ENCODE measurements at regions not wholly inside any gene's neighbourhood (a gene's known extent, or its start where the extent isn't known, plus 50 kb on each side); places are given as distances from the start of the nearest gene placed in this dataset.
"Not testable (repeated sequence)": the region's sequence is repeated elsewhere in the genome, so short reads cannot be mapped to it uniquely, and the experiment has no call there.

- DNase-seq (ENCODE audit: low spot score) = no peak
Measured at GRCh38 chr18:10119991-10120390, 206.2 kb downstream of the VAPA start.

- DNase-seq (ENCODE audit: low spot score) = no peak
Measured at GRCh38 chr18:10120622-10121021, 206.8 kb downstream of the VAPA start.

- DNase-seq (ENCODE audit: low spot score) = no peak
Measured at GRCh38 chr18:10121028-10121427, 207.2 kb downstream of the VAPA start.

- no peak for DNase-seq (ENCODE audit: low spot score)
Measured at GRCh38 chr18:10121786-10122515, 208.1 kb downstream of the VAPA start.

- DNase-seq (ENCODE audit: low spot score) = no peak
Measured at GRCh38 chr18:10122988-10123950, 209.5 kb downstream of the VAPA start.

GRCh38 chr18:10124071-10124470 is 210.3 kb downstream of the VAPA start:
- DNase-seq (ENCODE audit: low spot score) = no peak

GRCh38 chr18:10124557-10124956 is 210.7 kb downstream of the VAPA start:
- DNase-seq (ENCODE audit: low spot score) = no peak

GRCh38 chr18:10124967-10125366 is 211.2 kb downstream of the VAPA start:
- DNase-seq (ENCODE audit: low spot score) = no peak

- DNase-seq (ENCODE audit: low spot score) = no peak
Measured at GRCh38 chr18:10127729-10128128, 213.9 kb downstream of the VAPA start.

GRCh38 chr18:10128921-10129501 is 215.2 kb downstream of the VAPA start:
- DNase-seq (ENCODE audit: low spot score) = no peak

- DNase-seq (ENCODE audit: low spot score) = no peak
Measured at GRCh38 chr18:10130606-10131005, 216.8 kb downstream of the VAPA start.

GRCh38 chr18:10131081-10131459 is 217.3 kb downstream of the VAPA start:
- DNase-seq (ENCODE audit: low spot score) = no peak

- DNase-seq (ENCODE audit: low spot score) = peak; percentile 57
Measured at GRCh38 chr18:10131460-10132395, 217.9 kb downstream of the VAPA start.

GRCh38 chr18:10133516-10133915 is 219.7 kb downstream of the VAPA start:
- DNase-seq (ENCODE audit: low spot score) = no peak

- no peak for DNase-seq (ENCODE audit: low spot score)
Measured at GRCh38 chr18:10134204-10134603, 220.4 kb downstream of the VAPA start.

- not testable (repeated sequence) for DNase-seq (ENCODE audit: low spot score)
Measured at GRCh38 chr18:10134749-10135148, 220.9 kb downstream of the VAPA start.

GRCh38 chr18:10135302-10135926 is 221.6 kb downstream of the VAPA start:
- no peak for DNase-seq (ENCODE audit: low spot score)

- no peak for DNase-seq (ENCODE audit: low spot score)
Measured at GRCh38 chr18:10138719-10139118, 224.9 kb downstream of the VAPA start.

- DNase-seq (ENCODE audit: low spot score) = no peak
Measured at GRCh38 chr18:10139783-10140410, 226.1 kb downstream of the VAPA start.

- DNase-seq (ENCODE audit: low spot score) = peak; percentile 49
Measured at GRCh38 chr18:10140461-10141282, 226.9 kb downstream of the VAPA start.
